Muscle of arm (tissue), 1 donor: ENCODE measurements at regions not wholly inside any gene's neighbourhood (a gene's known extent, or its start where the extent isn't known, plus 50 kb on each side); places are given as distances from the start of the nearest gene placed in this dataset.
"Not testable (repeated sequence)": the region's sequence is repeated elsewhere in the genome, so short reads cannot be mapped to it uniquely, and the experiment has no call there.

Experiments used
- DNase-seq: peaks from one replicate; pipeline ENCODE4 v3.0.0-alpha.2; 2013

GRCh38 chr11:42975180-42975529, 336.6 kb upstream of the API5 start:
- no peak for DNase-seq

- no peak for DNase-seq
Observed at GRCh38 chr11:42976636-42977217, 335.1 kb upstream of the API5 start.

- no peak for DNase-seq
Observed at GRCh38 chr11:42992594-42992993, 319.2 kb upstream of the API5 start.

GRCh38 chr11:42996421-42997307, 315.1 kb upstream of the API5 start:
- no peak for DNase-seq

GRCh38 chr11:43004879-43005278, 306.9 kb upstream of the API5 start:
- DNase-seq = not testable (repeated sequence)

GRCh38 chr11:43010042-43010441, 301.8 kb upstream of the API5 start:
- DNase-seq = no peak

GRCh38 chr11:43012606-43013005, 299.2 kb upstream of the API5 start:
- DNase-seq = no peak

GRCh38 chr11:43021466-43021865, 290.3 kb upstream of the API5 start:
- no peak for DNase-seq

- DNase-seq = no peak
Observed at GRCh38 chr11:43034341-43034740, 277.5 kb upstream of the API5 start.

GRCh38 chr11:43035086-43035485, 276.7 kb upstream of the API5 start:
- no peak for DNase-seq

- no peak for DNase-seq
Observed at GRCh38 chr11:43053638-43054412, 258.0 kb upstream of the API5 start.

GRCh38 chr11:43067681-43068080, 244.1 kb upstream of the API5 start:
- no peak for DNase-seq

- no peak for DNase-seq
Observed at GRCh38 chr11:43071338-43071737, 240.5 kb upstream of the API5 start.

GRCh38 chr11:43072096-43072495, 239.7 kb upstream of the API5 start:
- no peak for DNase-seq

- no peak for DNase-seq
Observed at GRCh38 chr11:43072911-43073310, 238.9 kb upstream of the API5 start.

- no peak for DNase-seq
Observed at GRCh38 chr11:43074810-43075209, 237.0 kb upstream of the API5 start.

- no peak for DNase-seq
Observed at GRCh38 chr11:43101113-43101512, 210.7 kb upstream of the API5 start.

GRCh38 chr11:43116071-43116470, 195.7 kb upstream of the API5 start:
- DNase-seq = no peak

- DNase-seq = no peak
Observed at GRCh38 chr11:43119275-43119970, 192.4 kb upstream of the API5 start.

GRCh38 chr11:43122546-43122945, 189.2 kb upstream of the API5 start:
- DNase-seq = no peak

- DNase-seq = no peak
Observed at GRCh38 chr11:43123443-43123842, 188.4 kb upstream of the API5 start.

- no peak for DNase-seq
Observed at GRCh38 chr11:43124272-43124935, 187.4 kb upstream of the API5 start.
